Fibroblast of lung (primary cell): ENCODE measurements at regions not wholly inside any gene's neighbourhood (a gene's known extent, or its start where the extent isn't known, plus 50 kb on each side); places are given as distances from the start of the nearest gene placed in this dataset.

ENCODE experiments used
- DNase-seq, 2 donors: peaks; one replicate each; pipeline versions ENCODE4 v3.0.0 to v3.0.0-alpha.2; 2010; ENCODE audit warnings: low read depth in 2 of 2
- H2AFZ ChIP-seq: 2 replicates; pipeline ENCODE4 v1.5.1; 2012; ENCODE audit warnings: low read length, control low read depth, inconsistent platforms
- H3K27ac ChIP-seq: 2 replicates; pipeline ENCODE4 v1.5.1; 2011; ENCODE audit warnings: low read length, control low read depth; ENCODE audit not compliant: insufficient read depth
- H3K27me3 ChIP-seq: 2 replicates; pipeline ENCODE4 v1.5.1; 2011; ENCODE audit warnings: mild to moderate bottlenecking, low read length; ENCODE audit not compliant: control insufficient read depth, insufficient read depth
- H3K36me3 ChIP-seq: 2 replicates; pipeline ENCODE4 v1.5.1; 2011; ENCODE audit warnings: low read length; ENCODE audit not compliant: control insufficient read depth, insufficient read depth
- H3K4me1 ChIP-seq: 2 replicates; pipeline ENCODE4 v1.5.1; 2011; ENCODE audit warnings: low read length; ENCODE audit not compliant: control insufficient read depth, insufficient read depth; ENCODE audit errors: extremely low read depth
- H3K4me2 ChIP-seq: 2 replicates; pipeline ENCODE4 v1.5.1; 2011; ENCODE audit warnings: low read length, control low read depth; ENCODE audit not compliant: insufficient read depth; ENCODE audit errors: extremely low read depth
- H3K4me3 ChIP-seq, 4 experiments: fragments of 200-600 bp in 1 of 4; sonication (generic) in 1 of 4; replicated peaks in 1 of 4; 2 replicates each; pipeline ENCODE4 v1.5.1; 2011 to 2016; ENCODE audit warnings: low read length in 4 of 4, low read depth in 3 of 4, mild to moderate bottlenecking in 3 of 4, control low read depth in 2 of 4, inconsistent platforms in 1 of 4, mixed read lengths in 1 of 4; ENCODE audit not compliant: insufficient read depth in 1 of 4; ENCODE audit errors: control extremely low read depth in 1 of 4
- H3K79me2 ChIP-seq: 2 replicates; pipeline ENCODE4 v1.5.1; 2012; ENCODE audit warnings: mild to moderate bottlenecking, low read length, inconsistent platforms; ENCODE audit not compliant: control insufficient read depth, insufficient read depth
- H3K9ac ChIP-seq: 2 replicates; pipeline ENCODE4 v1.5.1; 2011; ENCODE audit warnings: mild to moderate bottlenecking, low read length, control low read depth; ENCODE audit not compliant: insufficient read depth
- H3K9me3 ChIP-seq: 2 replicates; pipeline ENCODE4 v1.5.1; 2012; ENCODE audit warnings: low read depth, low read length; ENCODE audit not compliant: control insufficient read depth, insufficient read depth
- H4K20me1 ChIP-seq: 2 replicates; pipeline ENCODE4 v1.5.1; 2011; ENCODE audit warnings: low read length; ENCODE audit not compliant: control insufficient read depth, insufficient read depth; ENCODE audit errors: extremely low read depth
- CTCF ChIP-seq, 2 donors: IDR thresholded peaks in 1 of 2; conservative IDR thresholded peaks in 1 of 2; 1 replicate in 1 of 2; 2 replicates in 1 of 2; pipeline ENCODE4 v1.5.1; 2011 to 2012; ENCODE audit warnings: low read length in 2 of 2, control low read depth in 1 of 2, inconsistent platforms in 1 of 2, low read depth in 1 of 2, mild to moderate bottlenecking in 1 of 2
- EZH2 ChIP-seq: IDR thresholded peaks from 2 replicates; pipeline ENCODE4 v1.5.1; 2012; ENCODE audit warnings: low read length, control low read depth, mild to moderate bottlenecking; ENCODE audit errors: missing control alignments

- Histone ChIP-seq H3K4me2 (no peak overlapping the region), H3K9me3 (no peaks in the 10 kb centered on the region), H4K20me1 (no peaks in the 10 kb centered on the region), H3K27me3 (no peaks in the 10 kb centered on the region), H3K9ac (no peak overlapping the region), H3K27ac (no peak overlapping the region), H3K4me3 (no peak overlapping the region), H2AFZ (no peak overlapping the region), H3K36me3 (no peaks in the 10 kb centered on the region), H3K4me1 (no peaks in the 10 kb centered on the region), H3K79me2 (no peaks in the 10 kb centered on the region)
- TF ChIP-seq EZH2 (no peak), CTCF (conservative IDR thresholded peaks at IDR 0.05 in 1 of 2, IDR thresholded peaks at IDR 0.05 in 1 of 2; ENCODE audit: low read depth in 1 of 2, low read length in 2 of 2) (no peak)
- peak; percentile 0 to 32 for DNase-seq
These were observed 879.4 kb downstream of the MRPL39 start for GRCh38 chr21:24727803-24728440.

GRCh38 chr21:24716281-24716918, 890.9 kb downstream of the MRPL39 start:
- no peak for TF ChIP-seq CTCF (conservative IDR thresholded peaks at IDR 0.05 in 1 of 2, IDR thresholded peaks at IDR 0.05 in 1 of 2; ENCODE audit: low read depth in 1 of 2, low read length in 2 of 2)
- no peak for TF ChIP-seq EZH2

GRCh38 chr21:24714646-24715200, 892.6 kb downstream of the MRPL39 start:
- Histone ChIP-seq H3K36me3 (no peaks in the 10 kb centered on the region), H3K4me1 (no peaks in the 10 kb centered on the region), H2AFZ (no peak overlapping the region), H4K20me1 (no peaks in the 10 kb centered on the region), H3K27ac (no peak overlapping the region), H3K4me2 (no peak overlapping the region), H3K4me3 (no peak overlapping the region), H3K27me3 (no peaks in the 10 kb centered on the region), H3K9ac (no peak overlapping the region), H3K9me3 (no peaks in the 10 kb centered on the region), H3K79me2 (no peaks in the 10 kb centered on the region)
- DNase-seq, result no peak
- TF ChIP-seq CTCF (conservative IDR thresholded peaks at IDR 0.05 in 1 of 2, IDR thresholded peaks at IDR 0.05 in 1 of 2; ENCODE audit: low read depth in 1 of 2, low read length in 2 of 2) (no peak), EZH2 (no peak)

More at GRCh38 chr21:24716281-24716918, 890.9 kb downstream of the MRPL39 start:
- Histone ChIP-seq H3K9ac (no peak overlapping the region), H3K9me3 (no peaks in the 10 kb centered on the region), H3K27ac (no peak overlapping the region), H2AFZ (no peak overlapping the region), H3K79me2 (no peaks in the 10 kb centered on the region), H4K20me1 (no peaks in the 10 kb centered on the region), H3K4me2 (no peak overlapping the region), H3K27me3 (no peaks in the 10 kb centered on the region), H3K4me3 (no peak overlapping the region), H3K4me1 (no peaks in the 10 kb centered on the region), H3K36me3 (no peaks in the 10 kb centered on the region)
- DNase-seq, result no peak
